GM23338 (cell line): ENCODE measurements at regions not wholly inside any gene's neighbourhood (a gene's known extent, or its start where the extent isn't known, plus 50 kb on each side); places are given as distances from the start of the nearest gene placed in this dataset.

Experiments used
- CREB1 ChIP-seq: fragments of 250-450 bp; sonication (Bioruptor Pico); IDR thresholded peaks from 2 replicates; pipeline ENCODE4 v1.5.0; 2020; ENCODE audit warnings: low read depth, mild to moderate bottlenecking, moderate library complexity
- CTCF ChIP-seq, 2 experiments: fragments of 200-600 bp in 1 of 2; sonication (generic) in 1 of 2; conservative IDR thresholded peaks; 2 replicates each; pipeline versions ENCODE4 v1.5.1 to v1.6.1; 2016 to 2017; ENCODE audit warnings: antibody characterized with exemption in 2 of 2, low read depth in 2 of 2, mild to moderate bottlenecking in 2 of 2, moderate library complexity in 1 of 2
- ETS1 ChIP-seq: IDR thresholded peaks from 2 replicates; pipeline ENCODE4 v1.6.1; 2016; ENCODE audit warnings: antibody characterized with exemption
- EZH2 ChIP-seq: fragments of 200-600 bp; sonication (generic); IDR thresholded peaks from one replicate; pipeline ENCODE4 v1.8.0; 2017; ENCODE audit warnings: antibody characterized with exemption, mild to moderate bottlenecking, low read depth; ENCODE audit not compliant: unreplicated experiment
- EZH2phosphoT487 ChIP-seq: fragments of 200-600 bp; sonication (generic); IDR thresholded peaks from one replicate; pipeline ENCODE4 v1.8.1; 2018; ENCODE audit warnings: antibody characterized with exemption; ENCODE audit not compliant: unreplicated experiment
- JUNB ChIP-seq: IDR thresholded peaks from one replicate; pipeline ENCODE4 v1.6.1; 2016; ENCODE audit warnings: antibody characterized with exemption; ENCODE audit not compliant: unreplicated experiment
- NANOG ChIP-seq: IDR thresholded peaks from 2 replicates; pipeline ENCODE4 v1.6.1; 2016; ENCODE audit warnings: antibody characterized with exemption, borderline replicate concordance
- POLR2AphosphoS5 ChIP-seq: IDR thresholded peaks from 2 replicates; pipeline ENCODE4 v1.6.1; 2016; ENCODE audit warnings: antibody characterized with exemption, low read depth
- REST ChIP-seq: IDR thresholded peaks from one replicate; pipeline ENCODE4 v1.6.1; 2018; ENCODE audit warnings: antibody characterized with exemption; ENCODE audit not compliant: unreplicated experiment
- ZNF331 ChIP-seq: fragments of 250-450 bp; sonication (Bioruptor Pico); IDR thresholded peaks from 2 replicates; pipeline ENCODE4 v1.5.0; 2020; ENCODE audit warnings: low read depth, mild to moderate bottlenecking, moderate library complexity

GRCh38 chr20:61052195-61052750 is 199.8 kb upstream of the CDH4 start:
- TF ChIP-seq CTCF (conservative IDR thresholded peaks at IDR 0.05; ENCODE audit: low read depth in 2 of 2) (no peak), JUNB (no peak), POLR2AphosphoS5 (no peak), ZNF331 (CRISPR knock-in tag) (no peak), EZH2phosphoT487 (no peak), REST (no peak), CREB1 (no peak), EZH2 (no peak), ETS1 (no peak), NANOG (no peak)
